H1 (cell line): ENCODE measurements at regions not wholly inside any gene's neighbourhood (a gene's known extent, or its start where the extent isn't known, plus 50 kb on each side); places are given as distances from the start of the nearest gene placed in this dataset.

ENCODE experiments used
- CTCF ChIA-PET: fragments of 300-600 bp; sonication (Branson Sonifier 250); formaldehyde crosslinking; loops from one replicate; lab custom pipeline; 2021; ENCODE audit not compliant: partially characterized antibody; lab: Charles Lee
- POLR2A ChIA-PET: fragments of 300-600 bp; sonication (Branson Sonifier 250); formaldehyde crosslinking; loops from one replicate; lab custom pipeline; 2021; ENCODE audit warnings: inconsistent platforms; ENCODE audit not compliant: partially characterized antibody; lab: Charles Lee
- DNase-seq, 2 experiments: peaks; one replicate each; pipeline versions ENCODE4 v3.0.0 to v3.0.0-alpha.2; 2010 to 2022; ENCODE audit warnings: low spot score in 2 of 2, low read depth in 1 of 2, mixed read lengths in 1 of 2
- FAIRE-seq: peaks from 2 replicates; lab custom pipeline; 2011; peaks lifted over from hg19 to GRCh38; lab: Jason Lieb, UNC
- H2AFZ ChIP-seq: 2 replicates; pipeline ENCODE4 v1.8.1; 2012; ENCODE audit warnings: low read length, inconsistent platforms
- H2AK5ac ChIP-seq: 2 replicates; pipeline ENCODE4 v1.6.1; 2013; ENCODE audit warnings: low read depth, low read length
- H2BK120ac ChIP-seq: replicated peaks from 2 replicates; pipeline ENCODE3; 2013; ENCODE audit warnings: low read depth, low read length, inconsistent platforms
- H2BK12ac ChIP-seq: 2 replicates; pipeline ENCODE4 v1.6.1; 2013; ENCODE audit warnings: low read depth, low read length
- H2BK15ac ChIP-seq: 2 replicates; pipeline ENCODE4 v1.6.1; 2013; ENCODE audit warnings: low read length
- H2BK20ac ChIP-seq: 2 replicates; pipeline ENCODE4 v1.6.1; 2013; ENCODE audit warnings: low read length
- H2BK5ac ChIP-seq: 2 replicates; pipeline ENCODE4 v1.6.1; 2013; ENCODE audit warnings: low read depth, low read length
- H3K14ac ChIP-seq: 2 replicates; pipeline ENCODE4 v1.6.1; 2013; ENCODE audit warnings: inconsistent platforms; ENCODE audit not compliant: insufficient read length
- H3K18ac ChIP-seq: 2 replicates; pipeline ENCODE4 v1.6.1; 2013; ENCODE audit warnings: low read length; ENCODE audit errors: extremely low read depth
- H3K23ac ChIP-seq: 2 replicates; pipeline ENCODE4 v1.6.1; 2013; ENCODE audit warnings: inconsistent platforms; ENCODE audit not compliant: insufficient read length
- H3K23me2 ChIP-seq: 2 replicates; pipeline ENCODE4 v1.6.1; 2013; ENCODE audit warnings: low read depth, low read length
- H3K27ac ChIP-seq: 2 replicates; pipeline ENCODE4 v1.6.1; 2011; ENCODE audit warnings: low read depth, low read length, inconsistent platforms
- H3K27me3 ChIP-seq, 4 experiments: replicated peaks in 1 of 4; 1 replicate in 1 of 4; 2 replicates in 3 of 4; pipeline versions ENCODE4 v1.6.1 to v1.8.1; 2011 to 2013; ENCODE audit warnings: low read length in 3 of 4, mild to moderate bottlenecking in 3 of 4, inconsistent platforms in 2 of 4, mixed read lengths in 2 of 4, moderate library complexity in 1 of 4; ENCODE audit not compliant: control insufficient read depth in 3 of 4, insufficient read depth in 3 of 4; ENCODE audit errors: extremely low read depth in 1 of 4
- H3K36me3 ChIP-seq, 4 experiments: 2 replicates each; pipeline versions ENCODE4 v1.6.1 to v1.8.1; 2011 to 2013; ENCODE audit warnings: mild to moderate bottlenecking in 4 of 4, low read length in 3 of 4, moderate library complexity in 2 of 4, control low read depth in 1 of 4, inconsistent platforms in 1 of 4; ENCODE audit not compliant: insufficient read depth in 4 of 4, control insufficient read depth in 2 of 4
- H3K4ac ChIP-seq: replicated peaks from 2 replicates; pipeline ENCODE3; 2013; ENCODE audit warnings: low read length, low read depth, mixed read lengths, inconsistent platforms; ENCODE audit not compliant: insufficient read length
- H3K4me1 ChIP-seq, 4 experiments: replicated peaks in 1 of 4; 1 replicate in 1 of 4; 2 replicates in 3 of 4; pipeline versions ENCODE4 v1.6.1 to v1.8.1; 2011 to 2013; ENCODE audit warnings: low read length in 3 of 4, inconsistent platforms in 2 of 4, mixed read lengths in 1 of 4; ENCODE audit not compliant: insufficient read depth in 4 of 4, control insufficient read depth in 3 of 4
- H3K4me2 ChIP-seq, 2 experiments: 2 replicates each; pipeline versions ENCODE4 v1.6.1 to v1.8.1; 2011 to 2013; ENCODE audit warnings: low read depth in 2 of 2, low read length in 2 of 2, control low read depth in 1 of 2, inconsistent platforms in 1 of 2, mild to moderate bottlenecking in 1 of 2; ENCODE audit not compliant: insufficient read depth in 1 of 2
- H3K4me3 ChIP-seq, 4 experiments: fragments of 200-600, 300-600 bp in 1 of 4; sonication (generic), shearing (Covaris generic), sonication (Bioruptor Twin) in 1 of 4; 2 replicates each; pipeline versions ENCODE4 v1.5.1 to v1.8.1; 2011 to 2016; ENCODE audit warnings: low read length in 4 of 4, low read depth in 3 of 4, control low read depth in 2 of 4, inconsistent platforms in 2 of 4, mild to moderate bottlenecking in 2 of 4, mixed read lengths in 1 of 4, moderate library complexity in 1 of 4; ENCODE audit not compliant: insufficient read depth in 2 of 4; ENCODE audit errors: extremely low read depth in 1 of 4
- H3K56ac ChIP-seq: replicated peaks from 2 replicates; pipeline ENCODE3; 2013; ENCODE audit warnings: low read depth, mild to moderate bottlenecking, mixed read lengths, low read length, inconsistent platforms; ENCODE audit not compliant: insufficient read length
- H3K79me1 ChIP-seq: 2 replicates; pipeline ENCODE4 v1.6.1; 2013; ENCODE audit warnings: low read depth, low read length, control low read depth
- H3K79me2 ChIP-seq, 2 experiments: 2 replicates each; pipeline versions ENCODE4 v1.6.1 to v1.8.1; 2012 to 2013; ENCODE audit warnings: low read length in 2 of 2, mild to moderate bottlenecking in 2 of 2, inconsistent platforms in 1 of 2; ENCODE audit not compliant: insufficient read depth in 2 of 2, control insufficient read depth in 1 of 2
- H3K9ac ChIP-seq, 4 experiments: replicated peaks in 1 of 4; 1 replicate in 1 of 4; 2 replicates in 3 of 4; pipeline versions ENCODE4 v1.6.1 to v1.8.1; 2011 to 2013; ENCODE audit warnings: low read depth in 3 of 4, low read length in 3 of 4, control low read depth in 2 of 4, mild to moderate bottlenecking in 2 of 4, moderate library complexity in 2 of 4, inconsistent platforms in 1 of 4; ENCODE audit errors: extremely low read depth in 1 of 4
- H3K9me3 ChIP-seq, 2 experiments: 2 replicates each; pipeline versions ENCODE4 v1.6.1 to v1.8.1; 2012 to 2013; ENCODE audit warnings: mild to moderate bottlenecking in 2 of 2, moderate library complexity in 2 of 2, control low read depth in 1 of 2, inconsistent platforms in 1 of 2, low read depth in 1 of 2, low read length in 1 of 2, mixed read lengths in 1 of 2; ENCODE audit not compliant: insufficient read depth in 2 of 2
- H4K20me1 ChIP-seq, 2 experiments: replicated peaks in 1 of 2; 2 replicates each; pipeline versions ENCODE3 to v1.8.1; 2011 to 2013; ENCODE audit warnings: inconsistent platforms in 2 of 2, low read length in 2 of 2, mild to moderate bottlenecking in 1 of 2; ENCODE audit not compliant: insufficient read depth in 2 of 2, control insufficient read depth in 1 of 2
- H4K5ac ChIP-seq: 2 replicates; pipeline ENCODE4 v1.6.1; 2013; ENCODE audit warnings: low read length, low read depth, mixed read lengths, inconsistent platforms; ENCODE audit not compliant: insufficient read length
- H4K8ac ChIP-seq: 2 replicates; pipeline ENCODE4 v1.8.0; 2013; ENCODE audit warnings: mild to moderate bottlenecking, moderate library complexity, low read length, inconsistent platforms; ENCODE audit not compliant: insufficient read depth; ENCODE audit errors: extremely low read depth
- H4K91ac ChIP-seq: replicated peaks from 2 replicates; pipeline ENCODE3; 2013; ENCODE audit warnings: low read length, mixed read lengths, inconsistent platforms; ENCODE audit not compliant: insufficient read length
- EGR1 ChIP-seq: IDR thresholded peaks from 2 replicates; pipeline ENCODE4 v1.6.1; 2011; ENCODE audit warnings: low read depth, low read length, borderline replicate concordance
- HDAC6 ChIP-seq: IDR thresholded peaks from one replicate; pipeline ENCODE4 v1.7.1; 2012; ENCODE audit warnings: low read depth, mild to moderate bottlenecking, inconsistent platforms, low read length, moderate library complexity
- PHF8 ChIP-seq: fragments of 200-600 bp; sonication (generic); conservative IDR thresholded peaks from 2 replicates; pipeline ENCODE4 v1.7.1; 2012; ENCODE audit warnings: low read depth, mild to moderate bottlenecking, inconsistent platforms, low read length, moderate library complexity
- POLR2A ChIP-seq, 2 experiments: IDR thresholded peaks; 1 replicate in 1 of 2; 2 replicates in 1 of 2; pipeline ENCODE4 v1.6.1; 2011; ENCODE audit warnings: low read depth in 2 of 2, low read length in 2 of 2, mild to moderate bottlenecking in 2 of 2; ENCODE audit errors: control extremely low read depth in 1 of 2
- RBBP5 ChIP-seq: IDR thresholded peaks from 2 replicates; pipeline ENCODE4 v1.7.1; 2012; ENCODE audit warnings: low read depth, mild to moderate bottlenecking, inconsistent platforms, low read length, moderate library complexity, borderline replicate concordance
- SUZ12 ChIP-seq: fragments of 200-600 bp; sonication (generic); IDR thresholded peaks from 2 replicates; pipeline ENCODE4 v1.6.1; 2012; ENCODE audit warnings: mild to moderate bottlenecking, inconsistent platforms, low read length, moderate library complexity, mixed read lengths
- TAF7 ChIP-seq: optimal IDR thresholded peaks from 2 replicates; pipeline ENCODE3; 2011; ENCODE audit warnings: low read depth, mild to moderate bottlenecking, inconsistent platforms, low read length, moderate library complexity, borderline replicate concordance
- TEAD4 ChIP-seq: IDR thresholded peaks from 2 replicates; pipeline ENCODE4 v1.6.1; 2012; ENCODE audit warnings: low read depth, low read length, inconsistent platforms, mixed read lengths
- USF2 ChIP-seq: IDR thresholded peaks from 2 replicates; pipeline ENCODE4 v1.6.1; 2011; ENCODE audit warnings: low read length, improper control_type of control experiment
- WGBS, 2 experiments: shearing (Covaris generic) in 1 of 2; methylation state at CpG; one replicate each; pipeline versions ENCODE4 v1.1.6 to v1.1.7; 2013 to 2015; ENCODE audit warnings: low lambda C conversion rate in 2 of 2, mixed read lengths in 2 of 2, inconsistent platforms in 1 of 2, low coverage in 1 of 2, missing lambda C conversion rate in 1 of 2; ENCODE audit not compliant: insufficient replicate concordance in 2 of 2, insufficient coverage in 1 of 2, insufficient read length in 1 of 2; ENCODE audit errors: extremely low coverage in 1 of 2, missing lambda C conversion rate in 1 of 2; 5-methylcytosine and 5-hydroxymethylcytosine counted together

GRCh38 chr4:10312568-10312967, 144.7 kb downstream of the ZNF518B start:
- no peak overlapping the region for H4K8ac ChIP-seq
- H3K27ac ChIP-seq: no peak overlapping the region
- H3K9me3 ChIP-seq: no peaks in the 10 kb centered on the region
- H2BK15ac ChIP-seq: no peak overlapping the region
- WGBS, 2 experiments: 90% methylated on average over 3 of the region's 3 CpGs; no CpG with 5 or more reads in 1 of the 2 experiments
- H4K91ac ChIP-seq: no peak overlapping the region
- CTCF ChIA-PET: no interaction called here
- H2BK120ac ChIP-seq: no peak overlapping the region
- H3K79me2 ChIP-seq: no peaks in the 10 kb centered on the region
- DNase-seq: no peak
- no peak overlapping the region for H3K23ac ChIP-seq
- no peak for FAIRE-seq
- H3K23me2 ChIP-seq: no peaks in the 10 kb centered on the region
- no peak overlapping the region for H3K4ac ChIP-seq
- TF ChIP-seq POLR2A (IDR thresholded peaks at IDR 0.05; ENCODE audit: control extremely low read depth in 1 of 2, low read depth in 2 of 2, low read length in 2 of 2) (no peak), SUZ12 (no peak), RBBP5 (no peak), HDAC6 (no peak), TAF7 (no peak), TEAD4 (no peak), USF2 (no peak), EGR1 (no peak), PHF8 (no peak)
- TF ChIP-seq, all 59 proteins: peak for 0
- no peak overlapping the region for H3K4me2 ChIP-seq
- H2BK12ac ChIP-seq: no peak overlapping the region
- H3K14ac ChIP-seq: no peak overlapping the region
- no peaks in the 10 kb centered on the region for H3K4me1 ChIP-seq
- no peak overlapping the region for H4K5ac ChIP-seq
- no peak overlapping the region for H3K9ac ChIP-seq
- H2AFZ ChIP-seq: no peak overlapping the region
- POLR2A ChIA-PET: no interaction called here
- no peak overlapping the region for H3K56ac ChIP-seq
- H3K4me3 ChIP-seq: no peak overlapping the region
- no peak overlapping the region for H2AK5ac ChIP-seq
- no peak overlapping the region for H3K18ac ChIP-seq
- H3K27me3 ChIP-seq: no peaks in the 10 kb centered on the region
- no peak overlapping the region for H2BK5ac ChIP-seq
- no peak overlapping the region for H2BK20ac ChIP-seq
- H3K79me1 ChIP-seq: no peaks in the 10 kb centered on the region
- H4K20me1 ChIP-seq: no peaks in the 10 kb centered on the region
- H3K36me3 ChIP-seq: no peaks in the 10 kb centered on the region
